Natural killer cell treated with Interleukin-12 subunit alpha and Interleukin-12 subunit beta and Interleukin-15 and Interleukin-18, amount 100 ng/mL, for 72 hours (primary cell): ENCODE measurements at regions not wholly inside any gene's neighbourhood (a gene's known extent, or its start where the extent isn't known, plus 50 kb on each side); places are given as distances from the start of the nearest gene placed in this dataset.
A peak's percentile ranks its signal among the peaks of the same experiment; 100 is the strongest.

ENCODE experiments used
- ATAC-seq, 2 donors: fragments of 150-1000 bp; cut with Tn5 transposase in 1 of 2; sonication (Bioruptor Pico), chemical (Tn5 transposase) in 1 of 2; 2 replicates each; pipeline ENCODE4 v1.10.0; 2021
- DNase-seq: peaks from one replicate; pipeline ENCODE4 v3.0.0; 2022; ENCODE audit warnings: low spot score
- H3K27ac Mint-ChIP-seq, 2 donors: 1 replicate in 1 of 2; 2 replicates in 1 of 2; pipeline ENCODE4 v1.8.0; 2022; ENCODE audit warnings: mixed read lengths in 2 of 2, mild to moderate bottlenecking in 1 of 2, moderate library complexity in 1 of 2
- H3K27me3 Mint-ChIP-seq, 2 donors: 1 replicate in 1 of 2; 2 replicates in 1 of 2; pipeline ENCODE4 v1.8.0; 2022; ENCODE audit warnings: mixed read lengths in 2 of 2
- H3K36me3 Mint-ChIP-seq: one replicate; pipeline ENCODE4 v1.8.0; 2022; ENCODE audit warnings: mixed read lengths
- H3K4me1 Mint-ChIP-seq, 2 donors: 1 replicate in 1 of 2; 2 replicates in 1 of 2; pipeline ENCODE4 v1.8.0; 2022; ENCODE audit warnings: low read depth in 2 of 2, mixed read lengths in 2 of 2, mild to moderate bottlenecking in 1 of 2
- H3K4me3 Mint-ChIP-seq: one replicate; pipeline ENCODE4 v1.8.0; 2022; ENCODE audit warnings: mixed read lengths
- H3K9me3 Mint-ChIP-seq: 2 replicates; pipeline ENCODE4 v1.8.0; 2022; ENCODE audit warnings: mixed read lengths

GRCh38 chr6:169869301-169869700 lies 117.9 kb downstream of the ERMARD start:
- Mint-ChIP-seq H3K36me3 (no peaks in the 10 kb centered on the region), H3K4me1 (peaks cover 0 to 19% of the 10 kb centered on the region in 2 donors), H3K27ac (no peak overlapping the region), H3K4me3 (no peak overlapping the region), H3K9me3 (no peaks in the 10 kb centered on the region), H3K27me3 (peaks cover 5 to 9% of the 10 kb centered on the region in 2 donors)
- ATAC-seq (no peak), DNase-seq (no peak)

GRCh38 chr6:169868458-169868857 lies 117.0 kb downstream of the ERMARD start:
- peaks cover 4% of the 10 kb centered on the region for H3K9me3 Mint-ChIP-seq
- H3K27ac Mint-ChIP-seq: no peak overlapping the region
- peaks cover 10 to 11% of the 10 kb centered on the region in 2 donors for H3K27me3 Mint-ChIP-seq

GRCh38 chr6:169867751-169868191 lies 116.3 kb downstream of the ERMARD start:
- peak in 1 of 2 donors; percentile 19 for ATAC-seq
- DNase-seq: no peak
- no peak overlapping the region for H3K27ac Mint-ChIP-seq
- H3K27me3 Mint-ChIP-seq: peaks cover 11 to 12% of the 10 kb centered on the region in 2 donors
- peaks cover 6 to 26% of the 10 kb centered on the region in 2 donors for H3K4me1 Mint-ChIP-seq
- H3K9me3 Mint-ChIP-seq: peaks cover 4% of the 10 kb centered on the region
- H3K4me3 Mint-ChIP-seq: no peak overlapping the region
- H3K36me3 Mint-ChIP-seq: no peaks in the 10 kb centered on the region

More at GRCh38 chr6:169868458-169868857, 117.0 kb downstream of the ERMARD start:
- H3K4me1 Mint-ChIP-seq: peaks cover 6 to 24% of the 10 kb centered on the region in 2 donors
- H3K4me3 Mint-ChIP-seq: no peak overlapping the region
- H3K36me3 Mint-ChIP-seq: no peaks in the 10 kb centered on the region
- DNase-seq (peak; percentile 89), ATAC-seq (peak; percentile 72 to 97)

- no peak for DNase-seq
- Mint-ChIP-seq H3K9me3 (peaks cover 4% of the 10 kb centered on the region), H3K27ac (no peak overlapping the region), H3K4me3 (no peak overlapping the region), H3K36me3 (no peaks in the 10 kb centered on the region), H3K4me1 (peaks cover 6 to 26% of the 10 kb centered on the region in 2 donors), H3K27me3 (peaks cover 11 to 12% of the 10 kb centered on the region in 2 donors)
- no peak for ATAC-seq
These were observed 115.5 kb downstream of the ERMARD start for GRCh38 chr6:169866668-169867521.

GRCh38 chr6:169866140-169866534 lies 114.7 kb downstream of the ERMARD start:
- DNase-seq (no peak), ATAC-seq (no peak)

GRCh38 chr6:169865346-169866139 lies 114.1 kb downstream of the ERMARD start:
- H3K9me3 Mint-ChIP-seq: peaks cover 4% of the 10 kb centered on the region
- no peak for ATAC-seq
- H3K27ac Mint-ChIP-seq: no peak overlapping the region
- peaks cover 7 to 13% of the 10 kb centered on the region in 2 donors for H3K27me3 Mint-ChIP-seq
- no peak overlapping the region for H3K4me3 Mint-ChIP-seq
- H3K4me1 Mint-ChIP-seq: peaks cover 10 to 29% of the 10 kb centered on the region in 2 donors
- no peaks in the 10 kb centered on the region for H3K36me3 Mint-ChIP-seq
- DNase-seq: no peak

More at GRCh38 chr6:169866140-169866534, 114.7 kb downstream of the ERMARD start:
- Mint-ChIP-seq H3K4me3 (no peak overlapping the region), H3K4me1 (peaks cover 6 to 26% of the 10 kb centered on the region in 2 donors), H3K27me3 (peaks cover 11 to 12% of the 10 kb centered on the region in 2 donors), H3K36me3 (no peaks in the 10 kb centered on the region), H3K27ac (no peak overlapping the region), H3K9me3 (peaks cover 4% of the 10 kb centered on the region)

- DNase-seq (no peak), ATAC-seq (no peak)
- Mint-ChIP-seq H3K27ac (no peak overlapping the region), H3K36me3 (no peaks in the 10 kb centered on the region), H3K9me3 (peaks cover 4% of the 10 kb centered on the region), H3K27me3 (peaks cover 7 to 13% of the 10 kb centered on the region in 2 donors), H3K4me3 (no peak overlapping the region), H3K4me1 (peaks cover 11 to 31% of the 10 kb centered on the region in 2 donors)
These were observed 113.0 kb downstream of the ERMARD start for GRCh38 chr6:169864148-169865020.

- Mint-ChIP-seq H3K36me3 (no peaks in the 10 kb centered on the region), H3K27ac (no peak overlapping the region), H3K9me3 (peaks cover 4% of the 10 kb centered on the region), H3K27me3 (peaks cover 7 to 13% of the 10 kb centered on the region in 2 donors), H3K4me3 (no peak overlapping the region), H3K4me1 (peaks cover 11 to 31% of the 10 kb centered on the region in 2 donors)
- no peak for DNase-seq
- no peak for ATAC-seq
These were observed 112.3 kb downstream of the ERMARD start for GRCh38 chr6:169863710-169864109.

GRCh38 chr6:169862892-169863525 lies 111.6 kb downstream of the ERMARD start:
- Mint-ChIP-seq H3K27me3 (peaks cover 7 to 13% of the 10 kb centered on the region in 2 donors), H3K9me3 (peaks cover 4% of the 10 kb centered on the region), H3K27ac (no peak overlapping the region), H3K4me1 (peaks cover 11 to 24% of the 10 kb centered on the region in 2 donors), H3K4me3 (no peak overlapping the region), H3K36me3 (no peaks in the 10 kb centered on the region)
- no peak for DNase-seq
- ATAC-seq: no peak

GRCh38 chr6:169862043-169862891 lies 110.8 kb downstream of the ERMARD start:
- Mint-ChIP-seq H3K4me3 (no peak overlapping the region), H3K27me3 (peaks cover 7 to 13% of the 10 kb centered on the region in 2 donors), H3K27ac (no peak overlapping the region), H3K36me3 (no peaks in the 10 kb centered on the region), H3K9me3 (peaks cover 4% of the 10 kb centered on the region), H3K4me1 (peaks cover 11 to 22% of the 10 kb centered on the region in 2 donors)
- DNase-seq (no peak), ATAC-seq (no peak)

GRCh38 chr6:169861431-169862042 lies 110.1 kb downstream of the ERMARD start:
- Mint-ChIP-seq H3K4me3 (no peak overlapping the region), H3K27me3 (peaks cover 7 to 13% of the 10 kb centered on the region in 2 donors), H3K9me3 (peaks cover 4% of the 10 kb centered on the region), H3K36me3 (no peaks in the 10 kb centered on the region), H3K27ac (no peak overlapping the region), H3K4me1 (peaks cover 11 to 18% of the 10 kb centered on the region in 2 donors)
- DNase-seq (no peak), ATAC-seq (no peak)
